Renal pelvis (tissue), 1 donor: ENCODE measurements at regions not wholly inside any gene's neighbourhood (a gene's known extent, or its start where the extent isn't known, plus 50 kb on each side); places are given as distances from the start of the nearest gene placed in this dataset.
"Not testable (repeated sequence)": the region's sequence is repeated elsewhere in the genome, so short reads cannot be mapped to it uniquely, and the experiment has no call there.

Experiments
- DNase-seq: peaks from one replicate; pipeline ENCODE4 v3.0.0-alpha.2; 2013

DNA sequence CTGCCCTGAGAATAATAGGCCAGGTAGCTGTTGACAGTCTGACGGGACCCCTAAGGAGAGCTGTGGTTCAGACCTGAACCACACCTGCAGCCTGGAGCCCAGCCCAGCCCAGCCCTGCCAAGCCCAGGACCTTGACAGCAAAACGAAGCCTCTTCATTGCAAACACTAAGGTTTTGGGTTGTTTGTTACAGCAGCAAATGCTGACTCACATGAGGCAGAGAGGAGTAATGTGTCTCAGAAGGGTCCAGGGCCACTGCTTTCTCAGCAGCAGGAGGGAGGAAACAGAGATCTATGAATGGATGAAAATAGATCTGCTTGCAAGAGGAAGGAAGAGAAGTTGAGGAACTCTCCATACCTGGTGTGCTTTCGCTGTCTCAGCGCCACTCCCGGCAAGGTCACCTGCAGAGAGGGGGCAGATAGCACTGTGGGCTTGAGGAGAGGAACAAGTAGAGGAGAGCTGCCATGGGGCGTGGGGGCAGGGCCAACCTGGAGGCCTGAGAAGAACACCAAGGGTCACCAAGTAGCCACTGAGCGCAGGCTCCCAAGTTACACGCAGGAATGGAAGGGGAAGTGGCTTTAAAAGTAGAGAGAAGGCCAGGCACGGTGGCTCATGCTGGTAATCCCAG is 127.2 kb downstream of the ZNF281 start:
- DNase-seq = no peak

- no peak for DNase-seq
Observed at GRCh38 chr1:200281201-200281835, 128.5 kb downstream of the ZNF281 start.

- no peak for DNase-seq
Observed at GRCh38 chr1:200279810-200280411, 129.9 kb downstream of the ZNF281 start.

DNA sequence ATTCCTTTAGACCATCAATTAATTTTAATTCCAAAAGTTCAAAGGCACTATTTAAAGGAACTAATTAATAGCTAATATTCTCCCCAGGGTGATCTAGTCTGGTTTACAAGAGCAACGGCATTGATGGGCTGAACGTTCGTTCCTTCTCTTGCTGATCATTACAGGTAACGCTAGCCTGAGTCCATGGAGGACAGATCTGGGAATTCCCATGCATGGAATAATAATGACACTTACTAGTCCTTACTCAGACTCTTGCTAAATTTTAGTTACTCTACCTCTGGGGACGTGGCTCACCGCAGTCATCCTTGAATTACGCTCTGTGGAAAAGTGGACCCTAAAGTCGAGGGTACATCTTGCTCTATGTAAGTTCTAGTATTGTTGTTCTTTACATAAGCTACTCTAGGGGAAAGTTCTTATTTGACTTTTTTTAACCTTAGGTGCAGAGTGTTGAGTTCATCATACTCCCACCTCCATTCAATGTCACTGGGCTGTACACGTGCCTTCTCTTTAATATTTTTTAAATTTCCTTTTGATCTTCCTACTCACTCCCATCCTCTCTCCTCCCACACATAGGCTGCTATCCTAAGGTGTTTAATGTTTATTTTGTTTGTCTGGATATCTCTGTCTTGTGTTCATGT is 133.9 kb downstream of the ZNF281 start:
- no peak for DNase-seq

GRCh38 chr1:200275415-200275814 is 134.4 kb downstream of the ZNF281 start:
- DNase-seq = no peak

- no peak for DNase-seq
Observed at GRCh38 chr1:200274116-200274515, 135.7 kb downstream of the ZNF281 start.

GRCh38 chr1:200272481-200273068 is 137.3 kb downstream of the ZNF281 start:
- no peak for DNase-seq

DNA sequence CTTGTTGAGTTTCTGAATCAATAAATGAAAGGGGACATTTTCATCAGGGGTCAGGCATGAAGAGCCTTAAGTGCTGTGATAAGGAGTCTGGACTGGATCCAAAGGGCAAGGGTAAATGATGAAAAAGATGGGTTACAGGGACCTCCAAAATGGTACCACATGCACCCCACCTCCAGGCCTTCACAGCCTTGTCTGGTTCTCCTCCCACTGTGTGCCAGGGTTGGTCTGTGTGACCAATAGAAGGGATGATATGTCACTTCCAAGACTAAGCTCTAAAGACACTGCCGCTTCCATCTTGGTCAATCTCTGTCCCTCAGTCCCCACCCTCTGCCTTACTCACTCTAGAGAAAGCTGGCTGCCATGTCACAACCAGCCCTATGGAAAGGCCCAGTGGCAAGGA is 140.6 kb downstream of the ZNF281 start:
- no peak for DNase-seq

DNA sequence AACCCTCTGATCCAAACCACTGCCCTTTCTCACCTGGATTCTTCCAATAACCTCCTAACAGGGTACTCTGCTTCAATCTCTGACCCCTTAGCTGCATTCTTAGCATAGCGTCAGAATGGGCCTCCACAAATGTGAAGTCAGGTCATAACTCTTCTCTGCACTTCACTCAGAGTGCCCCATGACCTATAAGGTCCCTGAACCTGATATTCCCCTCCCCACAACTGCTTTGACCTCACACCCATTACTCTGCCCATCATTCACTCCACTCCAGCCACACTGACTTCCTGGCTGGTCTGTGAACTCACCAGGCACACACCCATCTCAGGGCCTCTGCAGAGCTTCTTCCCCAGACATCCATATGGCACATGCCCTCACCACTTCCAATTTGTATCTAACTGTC is 141.9 kb downstream of the ZNF281 start:
- DNase-seq = no peak

DNA sequence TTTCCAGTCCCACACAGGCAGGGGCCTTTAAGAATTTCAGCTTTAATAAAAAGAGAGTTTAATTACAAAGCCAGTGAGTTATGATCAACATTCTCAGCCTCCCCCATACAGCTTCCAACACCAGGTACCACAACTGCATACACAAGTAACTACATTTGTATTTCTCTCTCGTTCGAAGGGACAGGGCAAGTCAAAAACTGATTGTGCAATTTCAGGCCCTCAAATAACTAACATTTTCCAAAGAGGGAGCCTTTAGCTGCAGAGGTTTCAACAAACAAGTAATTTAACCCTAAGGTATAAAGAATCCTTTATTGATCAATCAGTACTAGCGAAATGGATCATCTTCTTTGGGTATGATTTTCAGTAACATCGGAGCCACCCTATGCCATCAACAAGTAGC is 142.4 kb downstream of the ZNF281 start:
- DNase-seq = no peak

DNA sequence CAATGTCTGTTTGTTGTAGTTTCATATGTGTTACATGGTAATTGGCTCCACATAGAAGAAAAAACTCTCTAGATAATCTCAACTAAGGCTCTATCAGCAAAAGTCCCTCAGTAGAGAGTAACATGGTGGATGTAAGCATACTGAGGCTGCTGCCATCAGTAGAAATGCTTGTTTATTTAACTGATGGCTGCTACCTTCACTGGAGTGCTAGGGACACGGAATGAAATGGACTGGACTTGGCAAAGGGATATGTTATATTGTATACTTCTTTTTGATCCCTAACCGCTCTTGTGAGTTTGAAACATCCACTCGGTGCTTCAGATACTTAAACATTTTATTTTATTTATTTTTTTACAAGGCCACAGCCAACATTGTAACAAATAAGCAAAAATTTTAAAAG is 143.0 kb downstream of the ZNF281 start:
- no peak for DNase-seq

DNA sequence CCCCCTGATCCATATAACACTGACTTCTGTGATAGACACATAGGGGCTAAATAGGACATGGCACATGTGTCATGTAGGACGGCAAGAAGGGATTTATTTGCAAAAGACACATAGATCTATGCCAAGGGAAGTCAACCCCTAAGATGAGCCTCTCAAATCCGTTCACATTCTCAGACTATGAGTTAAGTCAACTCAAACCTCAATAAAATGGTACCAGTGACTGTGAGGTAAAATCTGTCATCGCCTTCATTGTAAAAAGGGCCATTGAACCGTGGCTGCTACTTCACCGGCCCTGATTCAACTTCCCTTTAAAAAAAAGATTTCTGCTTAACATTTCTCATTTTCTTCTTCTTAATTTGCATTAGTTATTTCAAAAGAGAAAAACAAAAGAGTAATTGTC is 144.0 kb downstream of the ZNF281 start:
- no peak for DNase-seq

DNA sequence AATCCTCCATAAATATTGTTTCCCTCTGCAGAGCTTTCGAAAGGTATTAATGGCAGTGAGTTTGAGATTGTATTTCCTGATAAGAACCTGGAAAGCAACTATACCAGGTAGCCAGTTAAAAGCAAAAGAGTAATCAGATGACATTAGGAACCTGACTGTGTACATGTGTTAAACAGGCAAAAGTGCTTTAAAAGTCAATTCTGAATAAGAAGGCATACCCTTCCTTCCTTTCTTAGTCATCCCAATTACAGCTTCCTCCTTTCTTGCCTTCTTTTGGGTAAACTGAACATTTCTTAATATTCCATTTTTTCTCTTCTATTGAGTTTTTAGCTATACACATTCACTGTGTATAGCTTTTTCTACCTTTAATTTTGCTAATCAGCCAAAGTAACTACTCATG is 144.7 kb downstream of the ZNF281 start:
- DNase-seq = no peak

DNA sequence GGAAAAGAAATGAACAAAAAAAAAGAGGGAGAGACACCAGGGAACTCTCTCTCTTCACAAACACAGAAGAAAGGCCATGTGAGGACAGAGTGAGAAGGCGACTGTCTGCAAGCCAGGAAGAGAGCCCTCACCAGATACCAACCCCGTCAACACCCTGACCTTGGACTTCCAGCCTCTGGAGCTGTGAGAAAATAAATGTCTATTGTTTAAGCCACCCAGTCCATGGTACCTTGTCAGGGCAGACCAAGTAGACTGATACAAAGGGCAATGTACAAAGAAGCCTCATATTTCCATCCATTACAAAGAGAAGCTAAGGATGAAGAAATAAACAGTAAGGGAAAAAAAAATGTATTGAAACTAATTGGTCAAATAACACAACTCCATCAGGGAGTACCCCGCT is 146.6 kb downstream of the ZNF281 start:
- DNase-seq = no peak

GRCh38 chr1:200262326-200262965 is 147.4 kb downstream of the ZNF281 start:
- DNase-seq = no peak

GRCh38 chr1:200260597-200261335 is 149.1 kb downstream of the ZNF281 start:
- DNase-seq = no peak

DNA sequence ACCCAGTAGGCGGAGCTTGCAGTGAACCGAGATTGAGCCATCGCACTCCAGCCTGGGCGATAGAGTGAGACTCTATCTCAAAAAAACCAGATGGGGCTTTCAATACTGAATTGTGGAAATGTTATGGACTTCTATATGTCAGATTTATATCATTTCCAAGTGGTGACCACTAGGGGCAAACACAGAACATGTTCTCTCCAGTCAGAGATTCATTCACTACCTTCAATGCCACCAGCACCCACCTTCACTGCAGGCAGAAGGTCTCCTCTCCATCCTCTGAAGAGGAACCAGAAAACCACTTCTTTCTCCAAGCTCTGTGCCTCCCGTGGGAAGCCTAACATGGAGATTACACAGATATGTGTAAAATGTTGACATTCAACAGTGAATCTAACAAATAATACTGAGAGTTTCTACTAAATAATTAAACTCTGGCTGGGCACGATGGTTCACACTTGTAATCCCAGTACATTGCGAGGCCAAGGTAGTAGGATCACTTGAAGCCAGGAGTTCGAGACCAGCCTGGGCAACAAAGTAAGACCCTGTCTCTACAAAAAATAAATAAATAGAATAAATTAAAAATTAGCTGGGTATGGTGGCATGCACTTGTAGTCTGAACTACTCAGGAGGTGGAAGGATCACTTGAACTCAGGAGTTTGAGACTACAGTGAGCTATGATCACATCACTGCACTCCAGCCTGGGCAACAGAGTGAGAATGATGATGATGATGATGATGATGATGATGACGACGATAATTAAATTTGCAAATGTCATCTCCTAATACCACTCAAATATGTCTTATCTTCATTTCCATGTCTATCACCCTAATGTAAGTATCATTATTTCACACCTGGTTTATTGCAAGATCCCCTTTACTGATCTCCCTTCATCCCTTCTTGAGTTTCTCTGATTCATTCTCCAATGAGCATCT is 151.1 kb downstream of the ZNF281 start:
- DNase-seq = no peak

- DNase-seq = no peak
Observed at GRCh38 chr1:200257235-200257634, 152.6 kb downstream of the ZNF281 start.

DNA sequence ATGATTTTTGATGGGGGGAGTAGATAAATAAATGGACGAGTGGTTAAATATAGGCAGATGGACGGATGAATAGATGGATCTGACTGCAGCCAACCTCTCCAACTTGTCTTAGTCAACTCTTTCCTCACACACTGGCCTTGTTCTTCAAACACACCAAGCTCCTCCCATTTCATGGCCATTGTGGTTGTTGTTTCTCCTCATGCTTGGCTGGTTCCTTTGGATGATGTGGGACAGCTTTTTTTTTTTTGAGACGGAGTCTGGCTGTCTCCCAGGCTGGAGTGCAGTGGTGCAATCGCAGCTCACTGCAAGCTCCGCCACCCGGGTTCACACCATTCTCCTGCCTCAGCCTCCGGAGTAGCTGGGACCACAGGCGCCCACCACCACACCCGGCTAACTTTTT is 155.2 kb downstream of the ZNF281 start:
- not testable (repeated sequence) for DNase-seq

DNA sequence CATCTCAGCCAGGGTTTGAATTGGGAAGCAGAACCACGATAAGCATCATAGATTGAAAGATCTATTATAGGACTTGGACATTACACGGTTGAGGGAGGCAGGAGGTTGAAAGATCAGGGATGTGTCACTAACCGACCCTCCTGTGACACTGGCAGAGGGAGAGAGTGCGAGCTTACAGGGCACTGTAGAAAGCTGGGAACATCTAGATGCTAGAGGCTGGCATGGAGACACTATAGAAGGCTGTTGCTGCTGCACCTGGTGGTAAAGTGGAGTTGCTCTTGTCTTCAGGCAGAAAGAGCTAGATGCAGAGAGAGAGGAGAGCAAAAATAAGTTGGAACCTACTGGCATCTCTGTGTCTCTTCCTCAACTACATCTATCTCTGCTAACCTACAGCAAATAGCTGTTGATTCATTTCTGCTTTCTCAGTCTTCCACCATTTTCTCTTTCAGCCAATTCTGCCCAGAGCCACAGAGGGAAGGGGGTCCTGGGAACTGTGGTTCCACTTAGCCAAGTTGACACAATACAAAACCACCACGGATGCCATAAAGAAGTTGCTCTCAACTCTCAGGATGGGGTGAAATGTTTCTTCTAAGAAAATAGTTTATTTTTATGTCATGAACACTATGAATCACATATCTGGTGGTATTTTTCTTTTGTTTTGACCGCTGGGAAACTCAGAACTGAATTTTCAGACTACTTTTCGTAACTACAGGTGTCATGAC is 155.9 kb downstream of the ZNF281 start:
- no peak for DNase-seq
